ENCODE measurements at regions not wholly inside any gene's neighbourhood (a gene's known extent, or its start where the extent isn't known, plus 50 kb on each side); places are given as distances from the start of the nearest gene placed in this dataset.
A peak's percentile ranks its signal among the peaks of the same experiment; 100 is the strongest.

GRCh38 chrX:20515841-20516461, 249.2 kb upstream of the RPS6KA3 start:
- DNase-seq = peak; percentile 80

DNA sequence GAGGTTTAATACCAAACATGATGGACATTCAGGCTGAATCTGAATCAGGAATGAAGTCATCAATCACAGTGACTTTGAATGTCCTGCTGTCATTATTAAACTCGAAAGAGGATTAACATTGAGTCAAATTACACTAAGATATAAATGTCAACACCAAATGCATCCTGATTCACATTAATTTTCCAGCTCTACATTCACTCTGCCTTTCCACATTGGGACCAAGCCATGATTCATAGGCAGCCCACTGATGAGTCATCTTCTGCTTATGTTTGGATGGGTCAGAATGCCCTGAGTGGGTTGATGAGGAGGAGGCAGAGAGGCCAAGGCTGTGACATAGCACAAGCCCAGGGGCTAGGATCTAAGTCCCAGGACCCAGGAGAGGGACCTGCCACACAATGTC, 247.6 kb upstream of the RPS6KA3 start:
- DNase-seq = peak; percentile 83

GRCh38 chrX:20513185-20513584, 246.5 kb upstream of the RPS6KA3 start:
- no peak for DNase-seq

- no peak for DNase-seq
Observed at GRCh38 chrX:20511792-20512191, 245.1 kb upstream of the RPS6KA3 start.

DNA sequence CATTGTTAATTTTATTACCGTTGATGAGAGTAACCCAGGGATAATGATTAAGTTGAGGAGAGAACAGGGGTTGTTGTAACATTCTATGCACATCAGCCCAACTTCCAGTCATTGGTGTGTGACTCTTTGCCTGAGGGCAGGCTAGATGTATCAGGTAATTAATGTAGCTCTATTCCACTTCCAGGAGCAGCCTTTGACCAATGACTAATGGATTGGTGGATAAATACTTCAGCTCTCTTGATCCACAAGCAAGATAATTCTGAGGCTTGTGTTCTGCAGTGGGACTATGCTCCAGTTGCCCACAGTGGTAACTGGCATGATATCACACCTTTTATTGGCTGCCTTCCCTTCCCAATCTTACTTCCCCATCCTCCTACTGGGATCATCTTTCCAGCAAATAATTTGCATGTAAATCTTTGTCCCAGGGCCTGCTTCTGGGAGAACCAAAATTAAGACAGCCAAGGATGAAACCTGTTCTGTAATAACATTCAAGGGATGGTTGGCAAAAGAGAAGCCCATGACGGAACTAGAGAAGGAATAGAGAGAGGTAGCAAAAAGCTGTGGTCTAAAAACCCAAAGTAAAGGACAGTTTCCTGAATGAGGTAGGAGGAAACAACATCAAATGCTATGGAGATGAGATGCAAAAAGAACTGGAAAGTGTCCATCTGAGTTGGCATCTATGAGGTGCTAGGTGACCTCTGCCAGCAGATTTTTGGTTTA, 241.4 kb upstream of the RPS6KA3 start:
- DNase-seq = no peak

- DNase-seq = no peak
Observed at GRCh38 chrX:20506739-20507138, 240.0 kb upstream of the RPS6KA3 start.

DNA sequence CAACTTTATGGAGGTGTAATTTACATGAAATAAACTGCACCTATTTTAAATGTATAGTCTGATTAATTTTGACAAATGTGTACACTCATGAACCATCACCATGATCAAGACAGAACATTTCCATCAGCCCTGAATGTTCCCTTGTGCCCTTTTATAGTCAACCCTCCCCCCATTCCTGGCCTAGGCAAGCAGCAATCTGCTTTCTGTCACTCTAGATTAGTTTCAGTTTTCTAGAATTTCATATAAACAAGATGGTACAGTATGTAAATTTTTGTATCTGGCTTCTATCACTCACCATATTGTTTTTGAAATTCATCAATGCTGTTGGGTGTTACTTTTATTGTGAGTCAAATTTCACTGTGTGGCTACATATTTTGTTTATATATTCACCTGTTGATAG, 234.2 kb upstream of the RPS6KA3 start:
- DNase-seq = no peak

- DNase-seq = no peak
Observed at GRCh38 chrX:20500171-20500865, 233.6 kb upstream of the RPS6KA3 start.

GRCh38 chrX:20499763-20500162, 233.1 kb upstream of the RPS6KA3 start:
- DNase-seq = no peak

- DNase-seq = no peak
Observed at GRCh38 chrX:20498851-20499635, 232.3 kb upstream of the RPS6KA3 start.

DNA sequence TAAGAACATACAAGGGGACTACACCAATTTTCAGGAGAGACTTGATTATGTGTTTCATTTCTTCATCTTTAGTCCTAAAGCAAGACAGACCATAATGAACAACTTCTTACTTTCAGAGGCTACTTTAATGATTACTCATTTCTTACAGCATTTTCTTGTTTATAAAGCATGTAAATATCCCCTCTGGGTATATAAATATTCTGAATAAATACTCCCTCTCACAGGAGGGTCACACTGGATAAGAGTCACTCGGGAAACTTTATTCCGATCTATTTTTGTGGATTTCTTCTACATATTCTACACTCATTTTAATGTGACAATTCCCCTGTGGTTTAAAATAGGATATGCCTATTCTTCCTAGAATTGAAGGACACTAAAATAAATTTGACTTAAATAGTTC, 228.9 kb upstream of the RPS6KA3 start:
- no peak for DNase-seq

DNA sequence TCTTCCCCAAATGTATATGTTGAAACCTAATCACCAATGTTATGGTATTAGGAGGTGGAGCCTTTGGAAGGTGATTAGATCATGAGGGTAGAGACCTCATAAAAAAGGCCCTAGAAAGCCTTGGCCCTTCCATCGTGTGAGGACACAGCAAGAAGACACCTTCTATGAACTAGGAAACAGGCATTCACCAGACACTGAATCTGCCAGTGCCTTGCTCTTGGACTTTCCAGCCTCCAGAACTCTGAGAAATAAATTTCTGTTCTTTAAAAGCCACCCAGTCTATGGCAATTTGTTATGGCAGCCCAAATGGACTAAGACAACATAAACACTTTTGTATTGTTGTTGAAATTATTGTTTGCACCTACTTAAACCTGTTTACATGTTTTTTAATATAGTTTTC, 221.8 kb upstream of the RPS6KA3 start:
- DNase-seq = no peak

DNA sequence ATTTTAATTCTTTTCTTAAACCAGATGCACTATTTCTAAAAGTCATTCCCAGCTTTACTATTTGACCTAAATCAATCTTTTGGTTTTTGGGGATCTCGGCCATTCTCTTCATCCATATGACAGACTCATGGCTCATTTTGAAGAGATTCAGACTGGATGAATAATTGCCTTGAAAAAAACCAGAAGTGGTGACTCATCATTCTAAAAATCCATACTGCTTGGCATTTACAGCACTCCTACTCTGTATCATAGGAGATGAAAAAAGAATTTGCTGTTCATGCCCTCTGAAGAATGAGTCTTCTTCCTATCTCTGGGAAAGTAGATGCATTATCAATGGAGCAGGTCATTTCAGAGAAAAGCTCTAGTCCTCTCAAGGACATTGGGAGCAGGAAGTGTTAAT, 220.5 kb upstream of the RPS6KA3 start:
- DNase-seq = peak; percentile 52

GRCh38 chrX:20481632-20482031, 214.9 kb upstream of the RPS6KA3 start:
- DNase-seq = no peak

GRCh38 chrX:20479896-20480295, 213.2 kb upstream of the RPS6KA3 start:
- DNase-seq = no peak

GRCh38 chrX:20479048-20479447, 212.3 kb upstream of the RPS6KA3 start:
- no peak for DNase-seq

DNA sequence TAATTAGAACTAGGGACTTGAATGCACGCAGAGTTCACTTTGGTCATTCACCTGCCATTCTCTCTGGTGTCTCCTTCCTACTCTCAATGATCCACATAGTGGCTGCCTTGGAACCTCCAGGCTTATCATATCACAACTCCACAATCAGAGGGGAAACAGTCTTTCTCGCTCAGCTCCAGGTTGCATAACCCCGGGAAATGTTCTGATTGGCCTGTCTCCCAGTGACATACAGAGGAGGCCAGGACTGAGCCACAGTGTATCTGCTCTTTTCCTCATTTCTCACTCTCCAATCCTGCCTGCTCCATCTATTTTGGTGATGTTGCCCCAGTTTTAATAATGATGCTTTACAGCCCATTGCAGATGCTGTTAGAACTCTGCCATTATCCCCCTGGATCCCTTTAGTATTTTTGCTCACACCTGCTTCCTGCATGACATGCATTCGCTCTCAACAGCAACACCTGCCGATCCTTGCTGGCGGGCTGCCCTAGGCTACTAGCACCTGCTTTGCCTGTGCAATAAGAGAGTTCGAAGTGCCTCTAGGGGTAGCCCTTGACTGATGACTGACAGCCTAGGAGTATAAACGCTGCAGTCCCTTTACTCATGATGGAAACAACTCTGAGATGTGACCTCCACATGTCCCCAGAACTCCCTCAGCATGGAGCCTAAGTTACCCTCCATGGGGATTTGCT, 211.3 kb upstream of the RPS6KA3 start:
- DNase-seq = no peak

DNA sequence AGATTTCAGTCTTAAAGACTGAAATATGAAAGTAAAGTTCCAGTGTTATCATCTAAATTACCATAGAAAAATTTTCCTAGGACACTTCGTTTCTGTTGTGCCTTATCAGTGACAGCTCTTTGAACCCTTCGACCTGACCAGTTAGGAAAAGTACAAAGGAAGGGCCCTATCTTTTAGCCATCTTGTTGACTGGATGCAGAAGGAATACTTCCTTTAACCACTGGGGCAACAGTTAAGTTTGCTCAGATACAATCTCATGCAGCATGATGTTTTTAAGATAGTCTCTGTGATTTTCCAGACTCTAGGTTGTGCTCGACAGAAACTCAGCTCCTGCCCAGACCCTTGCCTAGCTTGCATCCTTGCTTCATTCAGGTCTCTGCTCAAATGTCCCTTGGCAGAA, 210.5 kb upstream of the RPS6KA3 start:
- no peak for DNase-seq

DNA sequence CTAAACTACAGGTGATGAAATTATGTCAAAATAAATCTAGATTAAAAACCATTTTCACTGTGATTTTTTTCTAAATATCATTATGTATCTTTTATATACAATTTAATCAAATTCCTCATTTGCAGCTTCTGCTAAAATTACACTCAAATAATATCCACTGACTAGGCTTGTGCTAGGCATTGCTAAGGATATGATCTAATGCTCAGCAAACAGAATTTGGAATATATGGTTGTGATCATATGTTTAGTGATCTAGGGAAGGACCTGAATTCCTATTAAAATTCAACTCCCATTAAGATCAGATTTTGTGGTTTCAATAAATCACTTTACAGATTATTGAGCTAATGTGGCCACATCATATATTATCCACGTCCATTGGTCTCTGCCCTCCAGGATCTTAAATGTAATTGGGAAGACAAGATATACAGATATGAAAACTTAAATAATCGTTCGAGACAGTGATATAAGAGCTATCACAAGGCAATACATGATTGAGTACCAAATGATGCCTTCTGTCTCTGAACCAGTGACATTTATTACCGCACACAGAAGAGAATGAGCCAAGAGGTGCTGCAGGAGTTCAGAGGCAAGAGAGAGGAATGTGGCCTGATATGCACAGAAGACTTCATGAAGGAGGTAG, 206.0 kb upstream of the RPS6KA3 start:
- DNase-seq = no peak

GRCh38 chrX:20472148-20472547, 205.4 kb upstream of the RPS6KA3 start:
- DNase-seq = no peak

- no peak for DNase-seq
Observed at GRCh38 chrX:20471483-20471882, 204.8 kb upstream of the RPS6KA3 start.

Measured in EL (cell line).